OCI-LY3 (cell line): ENCODE measurements at regions not wholly inside any gene's neighbourhood (a gene's known extent, or its start where the extent isn't known, plus 50 kb on each side); places are given as distances from the start of the nearest gene placed in this dataset.

ENCODE experiments used
- EZH2phosphoT487 ChIP-seq: fragments of 200-600 bp; shearing (Covaris generic); IDR thresholded peaks from 2 replicates; pipeline ENCODE4 v1.6.1; 2018; ENCODE audit warnings: antibody characterized with exemption, mixed run types, low read depth
- TF ChIP-seq, protein P1 (sequence below): fragments of 200-600, 300-600 bp; sonication (generic); IDR thresholded peaks from 2 replicates; pipeline ENCODE4 v1.5.1; 2014; ENCODE audit warnings: antibody characterized with exemption, low read length, low read depth

DNA sequence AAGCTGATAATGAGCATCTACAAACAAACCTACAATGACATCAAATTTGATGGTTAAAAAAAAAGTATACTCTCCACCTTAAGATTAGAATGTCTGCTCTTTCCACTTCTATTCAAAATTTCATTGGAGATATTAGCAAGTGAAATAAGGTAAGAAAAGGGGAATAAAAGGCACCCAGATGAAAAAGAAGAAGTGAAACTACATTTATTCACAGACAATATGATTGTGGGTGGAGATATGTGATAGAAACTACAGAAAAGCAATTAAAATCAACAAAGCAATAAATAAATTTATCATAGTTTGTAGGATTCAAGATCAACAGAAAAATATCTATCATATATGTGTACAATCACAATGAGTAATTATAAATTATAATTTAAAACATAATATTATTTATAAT is 395.1 kb upstream of the CCNH start:
- TF ChIP-seq, protein P1, sequence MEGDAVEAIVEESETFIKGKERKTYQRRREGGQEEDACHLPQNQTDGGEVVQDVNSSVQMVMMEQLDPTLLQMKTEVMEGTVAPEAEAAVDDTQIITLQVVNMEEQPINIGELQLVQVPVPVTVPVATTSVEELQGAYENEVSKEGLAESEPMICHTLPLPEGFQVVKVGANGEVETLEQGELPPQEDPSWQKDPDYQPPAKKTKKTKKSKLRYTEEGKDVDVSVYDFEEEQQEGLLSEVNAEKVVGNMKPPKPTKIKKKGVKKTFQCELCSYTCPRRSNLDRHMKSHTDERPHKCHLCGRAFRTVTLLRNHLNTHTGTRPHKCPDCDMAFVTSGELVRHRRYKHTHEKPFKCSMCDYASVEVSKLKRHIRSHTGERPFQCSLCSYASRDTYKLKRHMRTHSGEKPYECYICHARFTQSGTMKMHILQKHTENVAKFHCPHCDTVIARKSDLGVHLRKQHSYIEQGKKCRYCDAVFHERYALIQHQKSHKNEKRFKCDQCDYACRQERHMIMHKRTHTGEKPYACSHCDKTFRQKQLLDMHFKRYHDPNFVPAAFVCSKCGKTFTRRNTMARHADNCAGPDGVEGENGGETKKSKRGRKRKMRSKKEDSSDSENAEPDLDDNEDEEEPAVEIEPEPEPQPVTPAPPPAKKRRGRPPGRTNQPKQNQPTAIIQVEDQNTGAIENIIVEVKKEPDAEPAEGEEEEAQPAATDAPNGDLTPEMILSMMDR: no peak
- TF ChIP-seq EZH2phosphoT487: no peak
